GM12878 (cell line): ENCODE measurements at regions not wholly inside any gene's neighbourhood (a gene's known extent, or its start where the extent isn't known, plus 50 kb on each side); places are given as distances from the start of the nearest gene placed in this dataset.

Experiments used
- ATAC-seq: fragments of 200-7000 bp; cut with Tn5 transposase; 3 replicates; pipeline ENCODE4 v1.9.1; 2020; ENCODE audit warnings: mild to moderate bottlenecking, moderate library complexity
- BruUV-seq: library from RNA; stranded (reverse); fragments of 400-500 nt; replicated peaks from 2 replicates; lab custom pipeline; 2021; lab: Mats Ljungman, UMichigan
- CTCF ChIA-PET: fragments of 300-600 bp; sonication (Branson Sonifier 250); formaldehyde crosslinking; extraction: SDS; loops from one replicate; lab custom pipeline; 2021; ENCODE audit warnings: inconsistent platforms; lab: Yijun Ruan, JAX
- POLR2A ChIA-PET: fragments of 350-600 bp; formaldehyde crosslinking; extraction: SDS; loops from one replicate; lab custom pipeline; 2021; ENCODE audit warnings: inconsistent platforms; lab: Charles Lee
- RAD21 ChIA-PET: fragments of 300-600 bp; sonication (Branson Sonifier 250); formaldehyde crosslinking; loops from one replicate; lab custom pipeline; 2023; ENCODE audit warnings: antibody characterized with exemption; ENCODE audit not compliant: unreplicated experiment; lab: Charles Lee
- SMC1A ChIA-PET: fragments of 300-600 bp; sonication (Branson Sonifier 250); formaldehyde crosslinking; loops from one replicate; lab custom pipeline; 2023; ENCODE audit not compliant: unreplicated experiment, uncharacterized antibody; lab: Charles Lee
- DNase-seq: peaks from one replicate; pipeline ENCODE4 v3.0.0-alpha.2; 2011; ENCODE audit warnings: low read depth, low spot score
- FAIRE-seq: peaks from 3 replicates; lab custom pipeline; 2011; peaks lifted over from hg19 to GRCh38; lab: Jason Lieb, UNC
- H2AFZ ChIP-seq: 2 replicates; pipeline ENCODE4 v1.6.0; 2011; ENCODE audit warnings: low read depth, low read length, control low read depth; ENCODE audit not compliant: control insufficient read depth
- H3K27ac ChIP-seq: 2 replicates; pipeline ENCODE4 v1.5.1; 2011; ENCODE audit warnings: control low read depth; ENCODE audit not compliant: control insufficient read depth, insufficient read depth
- H3K27me3 ChIP-seq, 2 experiments: replicated peaks in 1 of 2; 2 replicates each; pipeline versions ENCODE4 v1.6.0 to v1.6.1; 2011; ENCODE audit warnings: low read length in 1 of 2; ENCODE audit not compliant: control insufficient read depth in 2 of 2, insufficient read depth in 2 of 2
- H3K36me3 ChIP-seq, 2 experiments: 2 replicates each; pipeline ENCODE4 v1.5.1; 2011; ENCODE audit warnings: low read length in 1 of 2; ENCODE audit not compliant: control insufficient read depth in 2 of 2, insufficient read depth in 2 of 2
- H3K4me1 ChIP-seq: 2 replicates; pipeline ENCODE4 v1.6.1; 2011; ENCODE audit warnings: mild to moderate bottlenecking, low read length, moderate library complexity, mixed read lengths; ENCODE audit not compliant: control insufficient read depth, insufficient read depth
- H3K4me2 ChIP-seq: 2 replicates; pipeline ENCODE4 v1.6.0; 2011; ENCODE audit warnings: control low read depth; ENCODE audit not compliant: control insufficient read depth, insufficient read depth
- H3K4me3 ChIP-seq: fragments of 200-600 bp; sonication (generic); 2 replicates; pipeline ENCODE4 v1.5.1; 2016
- H3K79me2 ChIP-seq: 2 replicates; pipeline ENCODE4 v1.6.0; 2011; ENCODE audit warnings: low read length; ENCODE audit not compliant: control insufficient read depth, insufficient read depth
- H3K9ac ChIP-seq: 2 replicates; pipeline ENCODE4 v1.8.0; 2011; ENCODE audit warnings: low read length, control low read depth, mixed read lengths; ENCODE audit not compliant: control insufficient read depth, insufficient read depth
- H3K9me3 ChIP-seq: replicated peaks from 3 replicates; pipeline ENCODE4 v1.5.1; 2011; ENCODE audit warnings: mild to moderate bottlenecking, low read length; ENCODE audit not compliant: control insufficient read depth, insufficient read depth
- H4K20me1 ChIP-seq: 2 replicates; pipeline ENCODE4 v1.6.0; 2011; ENCODE audit not compliant: control insufficient read depth, insufficient read depth
- ASH2L ChIP-seq: fragments of 300-600, 200-600 bp; sonication (generic); IDR thresholded peaks from 2 replicates; pipeline ENCODE4 v1.6.1; 2017; ENCODE audit warnings: low read depth, mild to moderate bottlenecking, borderline replicate concordance
- BMI1 ChIP-seq: fragments of 450-650 bp; IDR thresholded peaks from 2 replicates; pipeline ENCODE4 v1.6.1; 2016; ENCODE audit warnings: mild to moderate bottlenecking, moderate library complexity, borderline replicate concordance
- CHD1 ChIP-seq: IDR thresholded peaks from 2 replicates; pipeline ENCODE4 v1.6.1; 2012; ENCODE audit warnings: low read depth, low read length, improper control_type of control experiment
- HSF1 ChIP-seq: fragments of 150-350 bp; IDR thresholded peaks from 2 replicates; pipeline ENCODE4 v1.6.1; 2014; ENCODE audit warnings: mild to moderate bottlenecking, low read depth, low read length
- IRF5 ChIP-seq: fragments of 450-650 bp; IDR thresholded peaks from 2 replicates; pipeline ENCODE4 v1.6.1; 2017; ENCODE audit warnings: borderline replicate concordance
- MTA3 ChIP-seq: IDR thresholded peaks from 2 replicates; pipeline ENCODE4 v1.6.1; 2012; ENCODE audit warnings: low read length, inconsistent platforms, borderline replicate concordance
- NBN ChIP-seq: fragments of 450-650 bp; IDR thresholded peaks from 2 replicates; pipeline ENCODE4 v1.6.1; 2016
- REST ChIP-seq: IDR thresholded peaks from 2 replicates; pipeline ENCODE4 v1.6.1; 2012; ENCODE audit warnings: mild to moderate bottlenecking, low read depth, low read length
- SMARCA5 ChIP-seq: fragments of 450-650 bp; IDR thresholded peaks from 2 replicates; pipeline ENCODE4 v1.6.1; 2017; ENCODE audit warnings: mild to moderate bottlenecking
- SREBF2 ChIP-seq: IDR thresholded peaks from 2 replicates; pipeline ENCODE4 v1.6.1; 2012; ENCODE audit warnings: mild to moderate bottlenecking, low read length
- TCF3 ChIP-seq: IDR thresholded peaks from 2 replicates; pipeline ENCODE4 v1.6.1; 2012; ENCODE audit warnings: low read depth, mild to moderate bottlenecking, low read length, borderline replicate concordance; ENCODE audit not compliant: insufficient read depth
- TCF7 ChIP-seq: IDR thresholded peaks from 2 replicates; pipeline ENCODE4 v1.6.1; 2014; ENCODE audit warnings: antibody characterized with exemption, borderline replicate concordance
- WGBS: methylation state at CpG from one replicate; pipeline ENCODE4 v1.1.6; 2016; ENCODE audit warnings: low lambda C conversion rate; ENCODE audit not compliant: insufficient replicate concordance, insufficient coverage; ENCODE audit errors: missing lambda C conversion rate; 5-methylcytosine and 5-hydroxymethylcytosine counted together
- in situ Hi-C: fragments of 300-500 bp; cut with MboI; formaldehyde crosslinking; loops from 9 replicates; pipeline ENCODE4 v1.14.3; 2018; ENCODE audit warnings: mixed read lengths
- intact Hi-C: fragments of 100-400 bp; cut with micrococcal nuclease; formaldehyde crosslinking; loops from one replicate; pipeline ENCODE4 v1.14.2; 2022; ENCODE audit not compliant: unreplicated experiment
- TF ChIP-seq, protein P1 (sequence below): fragments of 450-650 bp; IDR thresholded peaks from 2 replicates; pipeline ENCODE4 v1.6.1; 2017; ENCODE audit warnings: mild to moderate bottlenecking

- POLR2A ChIA-PET = interaction anchor here (1.0 to 2.7 kb wide), 9 partner anchors 9 to 103 kb away, joined by 3 to 16 read pairs (median 7); no protein-coding TSS in a partner anchor
- RAD21 ChIA-PET = interaction anchor here (0.7 to 11.2 kb wide), 18 partner anchors 8 to 149 kb away, joined by 3 to 214 read pairs (median 6); no protein-coding TSS in a partner anchor
- peaks cover 13% of the 10 kb centered on the region for H3K4me1 ChIP-seq
- BruUV-seq = no TSS peak
- 2% methylated on average over 3 of the region's 3 CpGs for WGBS
- H3K27ac ChIP-seq = peak overlapping the region; percentile 91
- FAIRE-seq (no peak), ATAC-seq (peak; percentile 75), DNase-seq (peak; percentile 42)
- no peak overlapping the region for H2AFZ ChIP-seq
- H3K9ac ChIP-seq = no peak overlapping the region
- no peaks in the 10 kb centered on the region for H3K27me3 ChIP-seq
- SMC1A ChIA-PET = interaction anchor here (0.8 to 11.9 kb wide), 31 partner anchors 9 to 1948 kb away, joined by 3 to 133 read pairs (median 5); no protein-coding TSS in a partner anchor
- no peaks in the 10 kb centered on the region for H4K20me1 ChIP-seq
- intact Hi-C loops = loop anchor here (1.0 to 10.0 kb wide), 8 partner anchors 26 to 319 kb away; no protein-coding TSS in a partner anchor
- in situ Hi-C loops = no loop called here
- no peaks in the 10 kb centered on the region for H3K36me3 ChIP-seq
- no peaks in the 10 kb centered on the region for H3K79me2 ChIP-seq
- H3K9me3 ChIP-seq = no peaks in the 10 kb centered on the region
- H3K4me2 ChIP-seq = 0 out of 2 replicates have a peak overlapping the region, but pooled peaks have one; percentile 11
- no peak overlapping the region for H3K4me3 ChIP-seq
- CTCF ChIA-PET = interaction anchor here (0.6 to 2.6 kb wide), 10 partner anchors 9 to 1960 kb away, joined by 3 to 13 read pairs (median 5); no protein-coding TSS in a partner anchor
- TF ChIP-seq SMARCA5 = no peak
- TF ChIP-seq ASH2L = 0 out of 2 replicates have a peak, but pooled peaks have one; percentile 42
- TF ChIP-seq TCF3 = peak; percentile 86
- TF ChIP-seq, protein P1, sequence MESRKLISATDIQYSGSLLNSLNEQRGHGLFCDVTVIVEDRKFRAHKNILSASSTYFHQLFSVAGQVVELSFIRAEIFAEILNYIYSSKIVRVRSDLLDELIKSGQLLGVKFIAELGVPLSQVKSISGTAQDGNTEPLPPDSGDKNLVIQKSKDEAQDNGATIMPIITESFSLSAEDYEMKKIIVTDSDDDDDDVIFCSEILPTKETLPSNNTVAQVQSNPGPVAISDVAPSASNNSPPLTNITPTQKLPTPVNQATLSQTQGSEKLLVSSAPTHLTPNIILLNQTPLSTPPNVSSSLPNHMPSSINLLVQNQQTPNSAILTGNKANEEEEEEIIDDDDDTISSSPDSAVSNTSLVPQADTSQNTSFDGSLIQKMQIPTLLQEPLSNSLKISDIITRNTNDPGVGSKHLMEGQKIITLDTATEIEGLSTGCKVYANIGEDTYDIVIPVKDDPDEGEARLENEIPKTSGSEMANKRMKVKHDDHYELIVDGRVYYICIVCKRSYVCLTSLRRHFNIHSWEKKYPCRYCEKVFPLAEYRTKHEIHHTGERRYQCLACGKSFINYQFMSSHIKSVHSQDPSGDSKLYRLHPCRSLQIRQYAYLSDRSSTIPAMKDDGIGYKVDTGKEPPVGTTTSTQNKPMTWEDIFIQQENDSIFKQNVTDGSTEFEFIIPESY = no peak
- TF ChIP-seq REST = no peak
- no peak for TF ChIP-seq CHD1
- TF ChIP-seq TCF7 = peak; percentile 79
- no peak for TF ChIP-seq BMI1
- no peak for TF ChIP-seq HSF1
- no peak for TF ChIP-seq NBN
- TF ChIP-seq IRF5 = no peak
- no peak for TF ChIP-seq SREBF2
- TF ChIP-seq MTA3 = no peak
Observed at GRCh38 chr14:97306133-97306759, 509.1 kb downstream of the VRK1 start.
